Breast epithelium (tissue), 4 donors: ENCODE measurements at regions not wholly inside any gene's neighbourhood (a gene's known extent, or its start where the extent isn't known, plus 50 kb on each side); places are given as distances from the start of the nearest gene placed in this dataset.

ENCODE experiments used
- DNase-seq, 2 donors: peaks; one replicate each; pipeline ENCODE4 v3.0.0-alpha.2; 2019; ENCODE audit warnings: low spot score in 2 of 2
- H3K27ac ChIP-seq, 2 donors: fragments of 200-600 bp; sonication (generic) in 1 of 2; one replicate each; pipeline ENCODE4 v1.5.1; 2016 to 2019; ENCODE audit warnings: mild to moderate bottlenecking in 1 of 2
- H3K27me3 ChIP-seq, 2 donors: fragments of 200-600 bp; sonication (generic) in 1 of 2; one replicate each; pipeline versions ENCODE4 v1.5.1 to v1.6.0; 2017 to 2019; ENCODE audit warnings: control low read depth in 1 of 2, mild to moderate bottlenecking in 1 of 2
- H3K36me3 ChIP-seq: fragments of 200-600 bp; one replicate; pipeline ENCODE4 v1.5.1; 2019
- H3K4me1 ChIP-seq, 2 donors: fragments of 200-600 bp; sonication (generic); one replicate each; pipeline ENCODE4 v1.5.1; 2016 to 2019; ENCODE audit warnings: control low read depth in 1 of 2
- H3K4me3 ChIP-seq, 3 donors: fragments of 200-600 bp; sonication (generic); 1 replicate in 2 of 3; 2 replicates in 1 of 3; pipeline ENCODE4 v1.5.1; 2016 to 2019; ENCODE audit warnings: mild to moderate bottlenecking in 3 of 3, moderate library complexity in 2 of 3
- H3K9me3 ChIP-seq, 2 donors: fragments of 200-600 bp; sonication (generic) in 1 of 2; one replicate each; pipeline ENCODE4 v1.5.1; 2016 to 2019; ENCODE audit warnings: control low read depth in 1 of 2
- POLR2A ChIP-seq: fragments of 450-650 bp; IDR thresholded peaks from one replicate; pipeline ENCODE4 v1.6.1; 2016; ENCODE audit warnings: antibody characterized with exemption, mild to moderate bottlenecking, moderate library complexity
- POLR2AphosphoS5 ChIP-seq, 3 donors: sonication (generic); formaldehyde crosslinking; IDR thresholded peaks; one replicate each; pipeline ENCODE4 v1.6.1; 2017; ENCODE audit warnings: antibody characterized with exemption in 3 of 3
- intact Hi-C: fragments of 100-400 bp; cut with DNase I; formaldehyde crosslinking; loops from one replicate; pipeline ENCODE4 v1.15.1; 2023; ENCODE audit warnings: low total_unique reads
- TF ChIP-seq, protein P1 (sequence below), 3 donors: fragments of 450-650 bp; IDR thresholded peaks; one replicate each; pipeline ENCODE4 v1.5.1; 2016 to 2017; ENCODE audit warnings: antibody characterized with exemption in 3 of 3, mild to moderate bottlenecking in 3 of 3, moderate library complexity in 3 of 3

- H3K9me3 ChIP-seq = no peaks in the 10 kb centered on the region
- DNase-seq = no peak
- H3K27me3 ChIP-seq = no peaks in the 10 kb centered on the region
- H3K4me3 ChIP-seq = no peak overlapping the region
- H3K4me1 ChIP-seq = no peaks in the 10 kb centered on the region
- H3K36me3 ChIP-seq = no peaks in the 10 kb centered on the region
- no peak overlapping the region for H3K27ac ChIP-seq
- intact Hi-C loops = no loop called here
- no peak for TF ChIP-seq POLR2AphosphoS5 (IDR thresholded peaks at IDR 0.05)
- TF ChIP-seq POLR2A = no peak
These were observed 490.8 kb upstream of the TMPRSS15 start for GRCh38 chr21:18894387-18894786.

DNA sequence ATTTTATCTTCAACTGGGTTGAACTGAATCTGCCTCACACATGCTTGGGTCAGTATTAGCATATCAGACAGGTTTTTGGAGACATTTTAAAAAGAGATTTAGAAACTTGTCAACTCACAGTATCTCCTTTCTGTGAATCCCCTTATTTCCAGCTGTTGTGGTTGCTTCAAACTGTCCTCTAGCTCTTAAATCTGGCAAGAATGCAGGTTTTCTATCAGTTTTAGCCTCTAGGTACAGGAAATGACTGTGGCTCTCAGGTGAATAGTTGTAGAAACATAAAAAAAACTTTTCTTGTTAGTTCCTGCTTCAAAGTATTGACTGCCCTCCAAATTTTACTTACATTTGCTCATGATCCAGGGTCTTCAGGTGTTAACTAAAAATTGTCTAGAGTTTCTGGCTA, 495.7 kb upstream of the TMPRSS15 start:
- no peak for DNase-seq
- H3K27ac ChIP-seq = no peak overlapping the region
- intact Hi-C loops = no loop called here

DNA sequence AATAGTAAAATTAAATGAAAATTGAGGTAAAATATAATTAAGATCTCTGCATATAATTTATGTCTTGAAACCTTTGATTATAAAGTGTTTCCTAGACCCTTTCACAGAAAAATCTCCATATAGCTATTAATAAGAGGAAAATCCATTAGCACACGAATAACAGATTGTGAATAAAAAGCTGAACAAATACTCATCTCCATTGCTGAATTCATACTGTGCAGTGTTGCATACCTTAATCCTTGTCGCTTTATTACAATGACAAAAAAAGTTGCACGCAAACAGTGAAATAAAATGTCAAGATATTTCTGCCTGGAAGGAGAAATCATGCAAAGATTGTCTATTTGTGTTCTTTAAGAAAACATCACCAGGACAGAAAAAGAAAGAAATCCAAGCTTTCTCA, 499.1 kb upstream of the TMPRSS15 start:
- TF ChIP-seq POLR2AphosphoS5 (IDR thresholded peaks at IDR 0.05) (no peak), POLR2A (no peak)
- TF ChIP-seq, protein P1, sequence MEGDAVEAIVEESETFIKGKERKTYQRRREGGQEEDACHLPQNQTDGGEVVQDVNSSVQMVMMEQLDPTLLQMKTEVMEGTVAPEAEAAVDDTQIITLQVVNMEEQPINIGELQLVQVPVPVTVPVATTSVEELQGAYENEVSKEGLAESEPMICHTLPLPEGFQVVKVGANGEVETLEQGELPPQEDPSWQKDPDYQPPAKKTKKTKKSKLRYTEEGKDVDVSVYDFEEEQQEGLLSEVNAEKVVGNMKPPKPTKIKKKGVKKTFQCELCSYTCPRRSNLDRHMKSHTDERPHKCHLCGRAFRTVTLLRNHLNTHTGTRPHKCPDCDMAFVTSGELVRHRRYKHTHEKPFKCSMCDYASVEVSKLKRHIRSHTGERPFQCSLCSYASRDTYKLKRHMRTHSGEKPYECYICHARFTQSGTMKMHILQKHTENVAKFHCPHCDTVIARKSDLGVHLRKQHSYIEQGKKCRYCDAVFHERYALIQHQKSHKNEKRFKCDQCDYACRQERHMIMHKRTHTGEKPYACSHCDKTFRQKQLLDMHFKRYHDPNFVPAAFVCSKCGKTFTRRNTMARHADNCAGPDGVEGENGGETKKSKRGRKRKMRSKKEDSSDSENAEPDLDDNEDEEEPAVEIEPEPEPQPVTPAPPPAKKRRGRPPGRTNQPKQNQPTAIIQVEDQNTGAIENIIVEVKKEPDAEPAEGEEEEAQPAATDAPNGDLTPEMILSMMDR (IDR thresholded peaks at IDR 0.05) = no peak
- no peak overlapping the region for H3K27ac ChIP-seq
- no peak for DNase-seq

More for the DNA sequence above, 495.7 kb upstream of the TMPRSS15 start:
- H3K4me1 ChIP-seq = no peaks in the 10 kb centered on the region
- TF ChIP-seq, protein P1 (IDR thresholded peaks at IDR 0.05) = no peak
- TF ChIP-seq POLR2AphosphoS5 (IDR thresholded peaks at IDR 0.05) = no peak
- no peak for TF ChIP-seq POLR2A
- no peaks in the 10 kb centered on the region for H3K36me3 ChIP-seq
- H3K9me3 ChIP-seq = no peaks in the 10 kb centered on the region
- no peak overlapping the region for H3K4me3 ChIP-seq
- H3K27me3 ChIP-seq = no peaks in the 10 kb centered on the region

GRCh38 chr21:18907076-18907475, 503.5 kb upstream of the TMPRSS15 start:
- no peak for DNase-seq
- Histone ChIP-seq H3K27ac (no peak overlapping the region), H3K4me1 (no peaks in the 10 kb centered on the region), H3K4me3 (no peak overlapping the region), H3K27me3 (no peaks in the 10 kb centered on the region), H3K9me3 (peaks cover 0 to 5% of the 10 kb centered on the region in 2 donors), H3K36me3 (no peaks in the 10 kb centered on the region)
- intact Hi-C loops = no loop called here
- TF ChIP-seq POLR2AphosphoS5 (IDR thresholded peaks at IDR 0.05) = no peak
- no peak for TF ChIP-seq POLR2A
- TF ChIP-seq, protein P1 (IDR thresholded peaks at IDR 0.05) = no peak

More for the DNA sequence above, 499.1 kb upstream of the TMPRSS15 start:
- Histone ChIP-seq H3K4me1 (no peaks in the 10 kb centered on the region), H3K4me3 (no peak overlapping the region), H3K27me3 (no peaks in the 10 kb centered on the region), H3K36me3 (no peaks in the 10 kb centered on the region), H3K9me3 (no peaks in the 10 kb centered on the region)
- intact Hi-C loops = no loop called here

- TF ChIP-seq, protein P1 (IDR thresholded peaks at IDR 0.05) = no peak
- TF ChIP-seq POLR2A (no peak), POLR2AphosphoS5 (IDR thresholded peaks at IDR 0.05) (no peak)
- Histone ChIP-seq H3K27me3 (no peaks in the 10 kb centered on the region), H3K36me3 (no peaks in the 10 kb centered on the region), H3K4me3 (no peak overlapping the region), H3K27ac (no peak overlapping the region), H3K4me1 (no peaks in the 10 kb centered on the region), H3K9me3 (peaks cover 0 to 8% of the 10 kb centered on the region in 2 donors)
- intact Hi-C loops = no loop called here
- no peak for DNase-seq
These were observed 505.1 kb upstream of the TMPRSS15 start for GRCh38 chr21:18908641-18909040.

DNA sequence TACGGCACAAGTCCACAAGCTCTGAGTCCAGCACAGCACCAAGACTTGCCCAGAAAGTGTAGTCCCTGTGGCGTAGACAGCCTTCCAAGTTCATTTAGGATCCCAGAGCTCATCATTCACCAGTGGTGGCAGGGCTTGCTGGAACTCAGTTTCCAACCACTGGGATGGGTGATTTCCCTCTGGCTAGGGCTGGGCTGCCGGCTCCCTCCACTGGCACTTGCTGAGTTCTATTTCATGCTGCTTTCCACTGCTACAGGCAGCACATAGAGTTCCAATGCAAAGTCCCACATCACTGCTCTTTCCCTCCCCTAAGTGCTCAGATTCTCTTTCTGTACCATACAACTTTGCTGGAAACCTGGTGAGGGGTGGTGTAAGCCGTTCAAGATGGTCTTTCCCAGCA, 510.3 kb upstream of the TMPRSS15 start:
- Histone ChIP-seq H3K9me3 (peaks cover 0 to 8% of the 10 kb centered on the region in 2 donors), H3K36me3 (no peaks in the 10 kb centered on the region), H3K27ac (no peak overlapping the region), H3K4me3 (no peak overlapping the region), H3K27me3 (no peaks in the 10 kb centered on the region), H3K4me1 (no peaks in the 10 kb centered on the region)
- no peak for DNase-seq
- TF ChIP-seq POLR2AphosphoS5 (IDR thresholded peaks at IDR 0.05) (no peak), POLR2A (no peak)
- TF ChIP-seq, protein P1 (IDR thresholded peaks at IDR 0.05) = no peak
- intact Hi-C loops = no loop called here
